A673 (cell line): ENCODE measurements at regions not wholly inside any gene's neighbourhood (a gene's known extent, or its start where the extent isn't known, plus 50 kb on each side); places are given as distances from the start of the nearest gene placed in this dataset.

Experiments used
- CTCF ChIP-seq: fragments of 300-800, 200-600 bp; sonication (generic); conservative IDR thresholded peaks from 2 replicates; pipeline ENCODE4 v1.5.1; 2017; ENCODE audit warnings: low read depth, mild to moderate bottlenecking, antibody characterized with exemption, low read length, moderate library complexity, mixed read lengths
- EZH2 ChIP-seq: fragments of 200-600 bp; sonication (generic); IDR thresholded peaks from 2 replicates; pipeline ENCODE4 v1.6.1; 2017; ENCODE audit warnings: borderline replicate concordance, low read depth, mild to moderate bottlenecking, mixed read lengths, antibody characterized with exemption, low read length; ENCODE audit not compliant: poor library complexity, severe bottlenecking

GRCh38 chr12:33596061-33596460 is 156.4 kb upstream of the SYT10 start:
- no peak for TF ChIP-seq CTCF
- TF ChIP-seq EZH2: no peak
